Skin of body (tissue), 1 donor: ENCODE measurements at regions not wholly inside any gene's neighbourhood (a gene's known extent, or its start where the extent isn't known, plus 50 kb on each side); places are given as distances from the start of the nearest gene placed in this dataset.
"Not testable (repeated sequence)": the region's sequence is repeated elsewhere in the genome, so short reads cannot be mapped to it uniquely, and the experiment has no call there.

ENCODE experiments used
- DNase-seq: peaks from one replicate; lab custom pipeline; 2025; lab: John Stamatoyannopoulos, UW

DNA sequence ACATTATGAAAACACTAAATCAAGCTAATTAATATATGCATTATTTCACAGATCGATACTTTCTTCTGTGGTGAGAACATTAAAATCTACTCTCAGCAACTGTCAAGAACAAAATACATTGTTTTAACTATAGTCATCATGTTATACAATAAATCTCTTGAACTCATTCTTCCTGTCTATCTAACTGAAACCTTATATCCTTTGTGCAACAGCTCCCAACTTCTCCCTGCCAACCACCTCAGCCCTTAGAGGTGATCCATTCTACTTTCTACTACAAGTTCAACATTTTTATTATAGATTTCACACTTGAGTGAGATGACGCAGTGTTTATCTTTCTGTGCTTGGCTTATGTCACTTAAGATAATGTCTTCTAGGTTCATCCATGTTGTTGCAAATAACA lies 535.2 kb upstream of the CRIM1 start:
- no peak for DNase-seq

GRCh38 chr2:35819033-35819432 lies 536.5 kb upstream of the CRIM1 start:
- no peak for DNase-seq

DNA sequence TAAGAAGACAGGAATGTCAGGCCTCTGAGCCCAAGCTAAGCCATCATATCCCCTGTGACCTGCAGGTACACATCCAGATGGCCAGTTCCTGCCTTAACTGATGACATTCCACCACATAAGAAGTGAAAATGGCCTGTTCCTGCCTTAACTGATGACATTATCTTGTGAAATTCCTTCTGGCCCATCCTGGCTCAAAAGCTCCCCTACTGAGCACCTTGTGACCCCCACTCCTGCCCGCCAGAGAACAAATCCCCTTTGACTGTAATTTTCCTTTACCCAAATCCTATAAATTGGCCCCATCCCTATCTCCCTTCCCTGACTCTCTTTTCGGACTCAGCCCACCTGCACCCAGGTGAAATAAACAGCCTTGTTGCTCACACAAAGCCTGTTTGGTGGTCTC lies 537.2 kb upstream of the CRIM1 start:
- DNase-seq: not testable (repeated sequence)

- not testable (repeated sequence) for DNase-seq
These were observed 541.0 kb upstream of the CRIM1 start for GRCh38 chr2:35814597-35814996.

GRCh38 chr2:35803126-35803525 lies 552.5 kb upstream of the CRIM1 start:
- DNase-seq: no peak

DNA sequence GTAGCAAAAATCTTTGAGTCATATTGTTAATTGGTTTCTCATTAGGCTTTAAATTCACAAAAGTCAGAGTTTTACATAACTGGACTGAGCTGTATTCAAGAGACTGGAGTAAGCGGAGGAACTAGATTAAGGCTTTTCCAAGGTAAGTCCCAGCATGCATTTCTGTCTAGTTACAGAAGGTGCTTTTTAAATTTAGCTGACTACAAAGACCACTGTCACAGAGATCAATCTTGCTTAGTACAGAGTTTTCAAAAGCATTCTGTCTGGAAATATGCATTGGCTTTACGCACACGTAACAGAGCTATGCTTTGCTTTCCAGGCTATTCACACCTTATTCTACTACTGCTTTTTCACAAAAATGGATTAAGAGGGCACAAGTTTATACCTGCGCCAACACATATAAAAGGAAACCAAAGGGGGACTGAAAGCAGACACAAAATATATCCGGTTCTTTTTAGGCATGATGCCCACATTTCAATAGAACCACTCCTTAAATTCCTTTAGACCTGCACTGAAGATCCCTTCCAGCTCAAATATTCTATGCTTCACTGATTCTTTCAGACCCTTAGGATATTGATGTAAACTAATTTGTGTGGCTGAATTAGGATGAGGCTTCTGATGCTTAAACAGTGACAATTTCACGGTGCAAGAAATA lies 560.7 kb upstream of the CRIM1 start:
- DNase-seq: no peak

DNA sequence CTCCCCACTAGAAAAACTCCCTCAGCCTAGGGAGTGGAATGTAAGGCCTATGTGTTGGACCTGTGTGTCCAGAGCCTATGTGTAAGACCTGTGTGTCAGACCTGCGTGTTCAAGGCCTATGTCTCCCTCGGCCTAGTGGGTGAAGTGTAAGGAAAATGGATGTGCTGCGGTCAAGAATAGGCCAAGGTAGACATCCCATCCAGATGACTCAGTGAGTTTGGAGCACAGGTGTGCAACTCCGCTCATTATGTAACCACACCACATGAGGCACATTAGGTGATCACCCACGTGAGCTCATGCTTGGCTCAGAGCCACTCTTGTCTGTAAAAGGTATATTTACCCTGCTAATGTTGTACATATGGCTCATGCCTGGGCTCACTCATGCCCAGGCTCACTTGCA lies 565.3 kb upstream of the CRIM1 start:
- DNase-seq: no peak

GRCh38 chr2:35788543-35788942 lies 567.0 kb upstream of the CRIM1 start:
- no peak for DNase-seq

GRCh38 chr2:35787302-35788031 lies 568.1 kb upstream of the CRIM1 start:
- DNase-seq: no peak

GRCh38 chr2:35785564-35785963 lies 570.0 kb upstream of the CRIM1 start:
- no peak for DNase-seq

DNA sequence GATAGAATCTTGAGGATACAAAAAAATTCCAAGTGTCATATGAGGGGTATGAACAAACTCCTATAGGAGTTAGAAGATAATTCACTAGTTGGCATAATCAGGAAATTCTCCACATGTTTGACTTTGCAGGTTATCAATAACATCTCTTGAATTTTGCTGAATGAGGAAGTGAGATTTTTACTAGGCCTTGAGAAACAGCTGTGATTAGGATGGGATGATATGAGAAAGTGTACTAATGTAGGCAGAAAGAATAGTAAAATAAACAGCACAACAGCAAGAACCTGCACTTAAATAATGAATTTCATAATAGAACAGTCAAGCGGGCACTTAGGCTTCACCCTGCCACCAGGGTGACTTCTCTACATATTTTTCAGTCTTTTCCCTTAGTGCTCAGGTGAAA lies 570.8 kb upstream of the CRIM1 start:
- no peak for DNase-seq

GRCh38 chr2:35783723-35784122 lies 571.9 kb upstream of the CRIM1 start:
- DNase-seq: no peak

- DNase-seq: no peak
These were observed 614.0 kb upstream of the CRIM1 start for GRCh38 chr2:35741556-35741955.

DNA sequence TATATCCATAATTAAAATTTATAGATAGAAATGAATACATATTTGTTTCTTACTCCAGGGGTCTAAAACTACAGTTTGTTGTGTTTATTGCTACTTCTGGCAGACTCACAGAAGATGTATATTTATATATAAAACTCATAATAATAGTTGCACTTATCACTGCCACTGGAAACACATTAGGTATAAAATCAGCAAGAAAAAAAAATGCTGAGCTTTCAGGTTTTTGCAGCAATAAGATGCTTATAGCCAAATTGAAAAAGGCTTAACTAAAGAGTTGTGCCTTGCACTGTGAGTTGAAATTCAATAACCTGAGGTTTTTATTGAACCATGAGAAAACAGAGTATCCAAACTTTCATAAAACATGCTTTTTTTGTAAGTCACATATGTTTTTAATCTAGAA lies 623.9 kb upstream of the CRIM1 start:
- DNase-seq: no peak

DNA sequence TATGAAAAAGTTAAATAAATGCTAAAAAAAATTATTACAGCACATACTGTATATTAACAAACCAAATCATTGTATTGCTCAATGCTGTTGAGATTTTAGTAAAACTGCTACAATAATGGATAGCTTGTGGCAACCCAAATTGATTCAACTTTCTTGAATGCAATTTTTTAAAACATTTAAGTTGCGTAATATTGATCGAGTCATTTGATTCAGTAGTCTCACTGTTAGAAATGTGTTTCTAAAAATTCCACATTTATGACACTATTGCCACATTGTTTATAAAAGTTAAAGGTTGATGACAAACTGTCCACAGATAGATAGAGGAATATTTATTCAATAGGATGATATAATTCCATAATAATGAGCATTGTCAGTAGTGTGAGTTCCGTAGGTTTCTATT lies 640.7 kb upstream of the CRIM1 start:
- no peak for DNase-seq

DNA sequence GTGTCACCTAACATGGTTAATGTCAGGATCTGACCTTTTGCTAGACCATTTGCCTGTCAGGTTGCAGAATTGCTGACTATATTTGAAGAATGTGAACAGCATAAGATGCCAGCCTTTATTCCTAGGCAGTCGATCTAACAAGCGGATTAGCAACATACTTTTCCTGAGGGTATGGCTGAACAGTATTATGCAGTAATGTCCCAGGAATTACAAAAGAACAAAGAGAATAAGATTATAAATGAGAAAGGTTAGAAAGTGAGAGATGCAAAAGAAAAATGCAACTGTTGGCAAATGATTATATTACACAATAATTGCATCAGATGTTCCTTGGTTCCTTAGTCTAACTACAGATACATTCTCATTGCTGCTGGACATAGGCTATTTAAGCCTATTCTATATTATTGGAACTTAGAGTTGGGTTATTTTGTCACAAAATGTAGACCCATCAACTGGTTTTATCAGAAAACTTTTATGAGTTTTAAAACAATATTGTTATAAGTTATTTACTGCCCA lies 647.1 kb upstream of the CRIM1 start:
- DNase-seq: no peak

- DNase-seq: no peak
These were observed 667.3 kb upstream of the CRIM1 start for GRCh38 chr2:35688309-35688708.

GRCh38 chr2:35651688-35652323 lies 703.8 kb upstream of the CRIM1 start:
- no peak for DNase-seq

DNA sequence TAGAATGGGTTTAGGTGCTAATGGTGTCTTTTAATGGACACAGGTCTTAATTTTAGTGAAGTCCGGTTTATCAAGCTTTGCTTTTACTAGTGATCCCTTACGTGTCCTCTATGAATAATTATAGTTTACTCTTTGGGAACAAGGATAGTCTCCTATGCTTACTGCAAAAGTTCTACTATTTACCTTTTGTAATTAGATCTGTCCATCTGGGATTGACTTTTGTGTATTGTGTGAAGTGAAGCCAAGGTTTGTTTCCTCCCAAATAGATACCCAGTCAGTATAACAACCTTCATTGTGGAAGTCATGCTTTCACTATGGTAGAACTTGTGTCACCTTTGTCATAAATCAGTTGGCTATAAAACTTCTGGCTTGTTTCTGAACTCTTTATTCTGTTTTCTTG lies 740.9 kb upstream of the CRIM1 start:
- DNase-seq: no peak

DNA sequence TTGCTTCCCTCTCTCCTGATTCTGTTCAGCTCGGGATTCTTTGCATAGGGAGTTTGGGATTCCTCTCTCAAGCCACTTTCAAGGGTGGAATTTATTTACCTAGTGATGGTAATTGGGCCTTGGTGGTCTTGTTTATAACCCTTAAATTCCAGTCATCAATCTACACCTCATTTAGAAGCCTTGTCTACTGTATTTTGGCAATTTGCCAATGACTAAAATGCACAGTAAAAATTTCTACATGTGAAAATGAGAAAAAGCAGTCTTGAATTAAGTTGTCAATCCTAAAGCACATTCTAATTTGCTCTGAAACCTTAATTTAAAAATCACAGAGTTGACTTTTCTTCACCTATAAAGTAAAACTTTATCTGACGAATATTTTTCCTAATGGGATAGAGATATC lies 749.2 kb upstream of the CRIM1 start:
- no peak for DNase-seq

- DNase-seq: no peak
These were observed 757.3 kb upstream of the CRIM1 start for GRCh38 chr2:35598310-35598709.

DNA sequence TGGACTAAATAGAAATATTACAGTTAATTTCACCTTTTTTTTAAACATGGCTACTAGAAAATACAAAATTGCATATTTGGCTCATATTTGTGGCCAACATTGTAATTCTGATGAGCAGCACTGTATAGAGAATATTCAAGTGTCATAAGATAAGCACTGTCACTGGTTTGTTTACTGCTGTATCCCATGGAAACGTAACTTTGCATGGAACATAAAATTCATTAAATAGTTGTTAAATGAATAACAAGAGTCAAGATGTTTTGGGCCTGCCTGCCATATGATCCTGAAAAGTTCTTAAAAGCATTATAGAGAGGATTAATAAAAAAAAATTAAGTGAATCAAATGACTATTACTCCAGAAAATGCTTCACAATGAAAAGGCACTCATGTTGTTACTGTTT lies 763.7 kb upstream of the CRIM1 start:
- no peak for DNase-seq

DNA sequence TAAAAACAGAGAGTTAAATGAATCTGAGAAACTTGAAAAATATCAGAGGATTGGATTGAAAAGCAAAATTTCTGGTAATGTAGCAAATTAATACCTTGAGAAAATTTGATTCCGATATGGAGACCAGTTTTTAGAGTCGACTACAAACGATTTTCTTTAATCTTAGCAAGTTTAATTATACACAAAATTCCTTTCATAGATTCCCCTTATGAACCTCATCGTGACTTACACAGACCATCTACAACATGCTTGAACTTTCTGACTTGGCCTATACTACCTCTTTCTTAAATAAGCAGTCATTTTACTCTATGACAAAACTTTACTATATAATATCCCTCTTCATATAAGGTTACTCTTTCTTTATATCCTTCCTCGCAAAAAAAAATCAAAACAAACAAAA lies 769.6 kb upstream of the CRIM1 start:
- no peak for DNase-seq
